GM18870 (cell line): ENCODE measurements at regions not wholly inside any gene's neighbourhood (a gene's known extent, or its start where the extent isn't known, plus 50 kb on each side); places are given as distances from the start of the nearest gene placed in this dataset.

Experiments used
- ATAC-seq: cut with Tn5 transposase; IDR thresholded peaks from one replicate; pipeline ENCODE4 v1.9.1; 2021; ENCODE audit warnings: moderate library complexity; ENCODE audit not compliant: unreplicated experiment

- no peak for ATAC-seq
Observed at GRCh38 chr5:5617024-5617423, 194.5 kb downstream of the ICE1 start.

GRCh38 chr5:5616247-5616895 is 193.9 kb downstream of the ICE1 start:
- ATAC-seq, result no peak

GRCh38 chr5:5615569-5615968 is 193.1 kb downstream of the ICE1 start:
- no peak for ATAC-seq

- ATAC-seq, result peak; percentile 47
Observed at GRCh38 chr5:5613261-5613990, 190.9 kb downstream of the ICE1 start.

- ATAC-seq, result no peak
Observed at GRCh38 chr5:5612096-5612495, 189.6 kb downstream of the ICE1 start.

GRCh38 chr5:5609935-5610334 is 187.5 kb downstream of the ICE1 start:
- no peak for ATAC-seq

GRCh38 chr5:5605170-5605764 is 182.8 kb downstream of the ICE1 start:
- ATAC-seq, result no peak

GRCh38 chr5:5602554-5602953 is 180.1 kb downstream of the ICE1 start:
- no peak for ATAC-seq

- ATAC-seq, result no peak
Observed at GRCh38 chr5:5598547-5599113, 176.2 kb downstream of the ICE1 start.

- ATAC-seq, result no peak
Observed at GRCh38 chr5:5593391-5593790, 170.9 kb downstream of the ICE1 start.

- ATAC-seq, result no peak
Observed at GRCh38 chr5:5592541-5592940, 170.1 kb downstream of the ICE1 start.

GRCh38 chr5:5591567-5591966 is 169.1 kb downstream of the ICE1 start:
- no peak for ATAC-seq

- ATAC-seq, result no peak
Observed at GRCh38 chr5:5589857-5590256, 167.4 kb downstream of the ICE1 start.

GRCh38 chr5:5588887-5589826 is 166.7 kb downstream of the ICE1 start:
- ATAC-seq, result no peak

GRCh38 chr5:5588386-5588785 is 165.9 kb downstream of the ICE1 start:
- no peak for ATAC-seq

GRCh38 chr5:5587474-5587873 is 165.0 kb downstream of the ICE1 start:
- no peak for ATAC-seq

- no peak for ATAC-seq
Observed at GRCh38 chr5:5586721-5587120, 164.2 kb downstream of the ICE1 start.

GRCh38 chr5:5585751-5586341 is 163.4 kb downstream of the ICE1 start:
- no peak for ATAC-seq

- ATAC-seq, result no peak
Observed at GRCh38 chr5:5584751-5585150, 162.3 kb downstream of the ICE1 start.

- no peak for ATAC-seq
Observed at GRCh38 chr5:5584236-5584745, 161.8 kb downstream of the ICE1 start.
